ENCODE measurements at regions not wholly inside any gene's neighbourhood (a gene's known extent, or its start where the extent isn't known, plus 50 kb on each side); places are given as distances from the start of the nearest gene placed in this dataset.

- ATAC-seq (no peak), DNase-seq (ENCODE audit: low spot score) (no peak)
- H3K79me2 ChIP-seq (replicated peaks; ENCODE audit: insufficient read depth) = no peaks in the 10 kb centered on the region
- H3K9me2 ChIP-seq (ENCODE audit: insufficient read depth) = no peaks in the 10 kb centered on the region
- H3K4me1 Mint-ChIP-seq = no peaks in the 10 kb centered on the region
- H3K27ac Mint-ChIP-seq = no peak overlapping the region
- H3F3A ChIP-seq (replicated peaks; ENCODE audit: low read depth) = no peaks in the 10 kb centered on the region
- no peaks in the 10 kb centered on the region for H3K9me3 Mint-ChIP-seq
- H3K4me1 ChIP-seq (ENCODE audit: insufficient read depth) = no peaks in the 10 kb centered on the region
- TF ChIP-seq ZNF331 (CRISPR knock-in tag; IDR thresholded peaks at IDR 0.05; ENCODE audit: low read depth) (no peak), JUNB (IDR thresholded peaks at IDR 0.05; ENCODE audit: unreplicated experiment) (no peak), POLR2AphosphoS5 (IDR thresholded peaks at IDR 0.05; ENCODE audit: low read depth) (no peak), NANOG (IDR thresholded peaks at IDR 0.05; ENCODE audit: borderline replicate concordance) (no peak), EZH2 (IDR thresholded peaks at IDR 0.05; ENCODE audit: low read depth, unreplicated experiment) (no peak), CTCF (conservative IDR thresholded peaks at IDR 0.05; ENCODE audit: low read depth in 2 of 2) (no peak), STAT1 (IDR thresholded peaks at IDR 0.05; ENCODE audit: unreplicated experiment) (no peak), EZH2phosphoT487 (IDR thresholded peaks at IDR 0.05; ENCODE audit: unreplicated experiment) (no peak), ZNF114 (CRISPR knock-in tag; IDR thresholded peaks at IDR 0.05) (no peak), CREB1 (CRISPR knock-in tag; IDR thresholded peaks at IDR 0.05; ENCODE audit: low read depth) (no peak), REST (IDR thresholded peaks at IDR 0.05; ENCODE audit: unreplicated experiment) (no peak), ETS1 (IDR thresholded peaks at IDR 0.05) (no peak), ZNF462 (CRISPR knock-in tag; IDR thresholded peaks at IDR 0.05) (no peak)
- no peaks in the 10 kb centered on the region for H3K27me3 Mint-ChIP-seq (ENCODE audit: insufficient read depth, low read depth, poor library complexity)
- no peak overlapping the region for H3K4me3 ChIP-seq
- no peaks in the 10 kb centered on the region; the same call in 1 of the 2 replicates for H3K36me3 ChIP-seq (ENCODE audit: insufficient read depth)
- no peak overlapping the region for H3K27ac ChIP-seq (ENCODE audit: low read depth)
- no peak overlapping the region for H3K4me3 Mint-ChIP-seq
- no peaks in the 10 kb centered on the region for H4K20me1 ChIP-seq (replicated peaks; ENCODE audit: insufficient read depth)
- H3K27me3 ChIP-seq (ENCODE audit: insufficient read depth) = no peaks in the 10 kb centered on the region
- no peaks in the 10 kb centered on the region for H3K36me3 Mint-ChIP-seq (ENCODE audit: low read depth)
- H2AFZ ChIP-seq = no peak overlapping the region
- H3K4me2 ChIP-seq = no peak overlapping the region
Observed at GRCh38 chr5:101430551-101430950, 527.5 kb upstream of the ST8SIA4 start.
